ENCODE measurements at regions not wholly inside any gene's neighbourhood (a gene's known extent, or its start where the extent isn't known, plus 50 kb on each side); places are given as distances from the start of the nearest gene placed in this dataset.
A peak's percentile ranks its signal among the peaks of the same experiment; 100 is the strongest.

DNA sequence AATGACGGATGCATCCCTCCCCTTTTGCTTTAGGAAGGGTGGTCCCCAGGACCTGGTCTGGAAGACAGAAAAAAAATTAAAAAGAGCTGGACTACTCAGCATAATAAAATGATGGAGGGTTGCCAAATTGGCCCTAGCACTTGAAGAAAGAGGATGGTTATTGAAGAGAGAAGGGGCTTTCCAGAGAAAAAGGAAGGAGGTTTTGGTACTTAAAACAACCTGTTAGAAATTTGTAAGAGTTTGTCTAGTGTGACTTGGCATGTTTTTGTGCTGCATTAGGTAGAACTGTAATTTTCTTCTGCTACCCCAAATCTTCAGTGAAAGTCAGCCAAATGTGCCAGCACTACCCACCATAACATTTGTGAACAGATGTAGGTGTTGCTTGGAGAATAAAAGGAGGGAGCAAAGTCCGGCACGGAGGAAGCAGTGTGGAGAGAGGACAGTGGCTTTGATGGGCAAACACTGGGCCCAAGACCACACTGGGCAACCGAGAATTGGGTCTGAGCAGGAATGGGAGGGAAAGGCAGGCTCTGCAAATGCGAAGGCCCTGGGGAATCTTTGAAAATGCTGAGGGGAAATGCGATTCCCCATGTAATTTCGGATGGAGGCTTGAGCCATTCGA lies 160.9 kb downstream of the QRSL1 start:
- Histone ChIP-seq H3K9ac (ENCODE audit: low read length) (no peak overlapping the region), H3K4me2 (ENCODE audit: low read length) (peak overlapping the region; percentile 9; the same call in 1 of the 2 replicates), H3K79me2 (ENCODE audit: low read length) (no peaks in the 10 kb centered on the region), H3K9me3 (ENCODE audit: insufficient read depth, low read length) (no peaks in the 10 kb centered on the region), H3K27ac (ENCODE audit: low read length) (no peak overlapping the region), H4K20me1 (ENCODE audit: insufficient read depth, low read length) (no peaks in the 10 kb centered on the region), H3K4me1 (ENCODE audit: low read length) (peaks cover 9% of the 10 kb centered on the region), H3K27me3 (ENCODE audit: low read depth, low read length) (no peaks in the 10 kb centered on the region), H2AFZ (ENCODE audit: low read depth, low read length) (no peak overlapping the region), H3K4me3 (ENCODE audit: low read length) (no peak overlapping the region), H3K36me3 (replicated peaks; ENCODE audit: low read depth, low read length) (no peaks in the 10 kb centered on the region)
- no peak for TF ChIP-seq EZH2phosphoT487 (IDR thresholded peaks at IDR 0.05; ENCODE audit: low read depth)
- TF ChIP-seq, protein P1, sequence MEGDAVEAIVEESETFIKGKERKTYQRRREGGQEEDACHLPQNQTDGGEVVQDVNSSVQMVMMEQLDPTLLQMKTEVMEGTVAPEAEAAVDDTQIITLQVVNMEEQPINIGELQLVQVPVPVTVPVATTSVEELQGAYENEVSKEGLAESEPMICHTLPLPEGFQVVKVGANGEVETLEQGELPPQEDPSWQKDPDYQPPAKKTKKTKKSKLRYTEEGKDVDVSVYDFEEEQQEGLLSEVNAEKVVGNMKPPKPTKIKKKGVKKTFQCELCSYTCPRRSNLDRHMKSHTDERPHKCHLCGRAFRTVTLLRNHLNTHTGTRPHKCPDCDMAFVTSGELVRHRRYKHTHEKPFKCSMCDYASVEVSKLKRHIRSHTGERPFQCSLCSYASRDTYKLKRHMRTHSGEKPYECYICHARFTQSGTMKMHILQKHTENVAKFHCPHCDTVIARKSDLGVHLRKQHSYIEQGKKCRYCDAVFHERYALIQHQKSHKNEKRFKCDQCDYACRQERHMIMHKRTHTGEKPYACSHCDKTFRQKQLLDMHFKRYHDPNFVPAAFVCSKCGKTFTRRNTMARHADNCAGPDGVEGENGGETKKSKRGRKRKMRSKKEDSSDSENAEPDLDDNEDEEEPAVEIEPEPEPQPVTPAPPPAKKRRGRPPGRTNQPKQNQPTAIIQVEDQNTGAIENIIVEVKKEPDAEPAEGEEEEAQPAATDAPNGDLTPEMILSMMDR (IDR thresholded peaks at IDR 0.05; ENCODE audit: low read depth, low read length) = no peak

DNA sequence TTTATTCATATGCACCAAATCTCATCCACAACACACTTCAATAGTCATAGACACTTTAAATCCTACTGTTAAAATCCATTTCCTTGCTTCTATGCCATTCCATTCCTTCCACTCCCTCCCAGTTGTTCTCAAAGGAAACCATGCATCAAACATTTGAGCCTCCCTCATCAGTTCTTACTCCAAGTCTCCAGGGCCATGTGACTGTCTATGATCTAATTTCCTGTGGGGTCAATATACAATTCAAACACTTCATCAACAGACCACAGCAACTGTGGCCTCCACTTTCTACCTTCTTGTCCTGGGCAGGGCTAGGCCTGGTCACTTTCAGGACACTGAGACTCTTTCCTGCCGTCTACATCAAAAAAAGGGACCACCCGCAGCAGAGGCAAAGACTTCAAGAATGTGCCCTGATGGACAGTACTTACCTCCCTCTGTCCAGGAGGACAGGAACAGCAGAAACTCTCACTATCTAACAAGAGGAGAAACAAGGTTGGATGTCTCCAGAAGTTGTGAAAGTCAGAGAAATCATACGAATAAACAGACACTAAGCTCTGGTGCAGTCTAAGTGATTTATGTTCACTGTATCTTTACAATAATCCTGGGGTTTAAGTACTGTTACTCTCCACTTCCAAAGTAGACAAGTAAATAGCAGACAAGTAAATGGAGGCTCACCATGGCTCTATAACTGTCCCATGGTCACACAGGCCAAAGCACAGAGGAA lies 160.2 kb downstream of the QRSL1 start:
- Histone ChIP-seq H3K4me1 (ENCODE audit: low read length) (peaks cover 9% of the 10 kb centered on the region), H3K36me3 (replicated peaks; ENCODE audit: low read depth, low read length) (no peaks in the 10 kb centered on the region)
- TF ChIP-seq EZH2phosphoT487 (IDR thresholded peaks at IDR 0.05; ENCODE audit: low read depth) = no peak
- TF ChIP-seq, protein P1 (IDR thresholded peaks at IDR 0.05; ENCODE audit: low read depth, low read length) = no peak

DNA sequence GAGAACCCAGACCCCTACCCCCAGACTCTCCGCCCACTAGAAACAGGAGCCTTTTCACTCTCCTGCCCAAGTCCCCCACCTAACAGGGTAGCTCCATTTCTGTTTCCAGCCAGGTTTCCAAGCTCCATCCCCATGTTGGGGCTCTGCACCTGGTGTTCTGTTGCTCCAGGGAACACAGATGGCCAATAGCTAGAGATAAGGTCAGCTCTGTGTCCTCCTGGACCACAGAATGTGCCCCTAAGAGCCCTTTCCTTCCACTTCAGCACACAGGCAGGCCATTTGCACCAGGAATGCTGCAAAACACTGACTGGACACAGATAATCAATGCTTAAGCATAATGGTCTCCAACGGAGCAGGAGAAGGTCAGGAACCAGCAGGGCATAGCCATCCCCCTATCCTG lies 159.4 kb downstream of the QRSL1 start:
- no peak overlapping the region for H3K27ac ChIP-seq (ENCODE audit: low read length)

More for the DNA sequence above, 160.2 kb downstream of the QRSL1 start:
- H2AFZ ChIP-seq (ENCODE audit: low read depth, low read length) = no peak overlapping the region
- no peak overlapping the region for H3K4me3 ChIP-seq (ENCODE audit: low read length)
- no peak overlapping the region for H3K9ac ChIP-seq (ENCODE audit: low read length)
- no peak overlapping the region for H3K27ac ChIP-seq (ENCODE audit: low read length)
- no peaks in the 10 kb centered on the region for H3K27me3 ChIP-seq (ENCODE audit: low read depth, low read length)
- no peaks in the 10 kb centered on the region for H3K9me3 ChIP-seq (ENCODE audit: insufficient read depth, low read length)
- no peaks in the 10 kb centered on the region for H4K20me1 ChIP-seq (ENCODE audit: insufficient read depth, low read length)
- no peaks in the 10 kb centered on the region for H3K79me2 ChIP-seq (ENCODE audit: low read length)
- H3K4me2 ChIP-seq (ENCODE audit: low read length) = peak overlapping the region; percentile 9; the same call in 1 of the 2 replicates

DNA sequence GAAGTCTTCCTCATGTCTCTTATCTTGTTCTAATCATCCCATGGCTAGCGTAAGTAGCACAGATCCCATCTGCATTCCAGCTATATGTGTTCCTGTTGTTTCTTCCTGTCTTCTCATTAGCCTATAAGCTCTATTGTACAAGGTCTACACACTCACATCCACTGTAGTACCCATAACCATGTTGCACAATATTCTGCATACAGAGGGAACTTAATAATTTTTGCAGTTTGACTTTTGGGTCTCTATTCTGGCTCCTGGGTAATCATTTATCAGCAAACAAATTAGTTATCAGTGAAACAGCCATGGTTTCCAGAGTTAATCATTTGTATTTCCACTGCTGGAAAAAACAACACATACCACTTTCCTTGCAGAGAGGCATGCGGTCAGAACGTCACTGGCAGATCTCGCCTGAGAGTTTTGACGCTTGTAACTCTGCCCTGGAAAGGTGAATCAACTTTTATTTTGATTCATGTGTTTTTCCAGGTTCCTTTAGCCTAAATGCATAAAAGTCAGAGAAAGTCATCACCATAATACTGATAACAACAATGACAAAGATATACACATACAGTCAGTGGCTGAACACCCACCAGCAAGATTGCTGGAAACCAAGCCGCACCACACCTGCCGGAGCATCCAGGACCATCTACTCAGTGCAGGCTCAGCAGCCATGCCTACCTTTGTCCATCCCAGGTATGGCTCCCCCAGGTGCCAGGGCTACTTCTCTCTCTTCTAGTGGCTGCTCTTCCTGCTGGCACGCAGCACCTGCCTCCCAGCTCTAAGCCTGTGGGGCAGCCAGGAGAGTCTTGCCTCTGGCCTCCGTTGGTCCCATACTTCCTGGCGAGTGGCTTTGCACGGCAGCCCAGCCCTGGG lies 158.2 kb downstream of the QRSL1 start:
- H3K27ac ChIP-seq (ENCODE audit: low read length) = no peak overlapping the region
- no peak overlapping the region for H3K4me2 ChIP-seq (ENCODE audit: low read length)
- H3K4me3 ChIP-seq (ENCODE audit: low read length) = no peak overlapping the region
- H3K27me3 ChIP-seq (ENCODE audit: low read depth, low read length) = no peaks in the 10 kb centered on the region
- no peaks in the 10 kb centered on the region for H3K9me3 ChIP-seq (ENCODE audit: insufficient read depth, low read length)
- H3K4me1 ChIP-seq (ENCODE audit: low read length) = peaks cover 9% of the 10 kb centered on the region
- no peaks in the 10 kb centered on the region for H3K79me2 ChIP-seq (ENCODE audit: low read length)
- no peak overlapping the region for H2AFZ ChIP-seq (ENCODE audit: low read depth, low read length)
- TF ChIP-seq, protein P1 (IDR thresholded peaks at IDR 0.05; ENCODE audit: low read depth, low read length) = no peak
- TF ChIP-seq EZH2phosphoT487 (IDR thresholded peaks at IDR 0.05; ENCODE audit: low read depth) = no peak
- no peaks in the 10 kb centered on the region for H3K36me3 ChIP-seq (replicated peaks; ENCODE audit: low read depth, low read length)
- no peaks in the 10 kb centered on the region for H4K20me1 ChIP-seq (ENCODE audit: insufficient read depth, low read length)
- H3K9ac ChIP-seq (ENCODE audit: low read length) = no peak overlapping the region

More for the DNA sequence above, 159.4 kb downstream of the QRSL1 start:
- Histone ChIP-seq H3K4me2 (ENCODE audit: low read length) (no peak overlapping the region), H3K4me1 (ENCODE audit: low read length) (peaks cover 9% of the 10 kb centered on the region), H3K36me3 (replicated peaks; ENCODE audit: low read depth, low read length) (no peaks in the 10 kb centered on the region), H3K9me3 (ENCODE audit: insufficient read depth, low read length) (no peaks in the 10 kb centered on the region), H2AFZ (ENCODE audit: low read depth, low read length) (no peak overlapping the region), H3K9ac (ENCODE audit: low read length) (no peak overlapping the region), H3K4me3 (ENCODE audit: low read length) (no peak overlapping the region), H4K20me1 (ENCODE audit: insufficient read depth, low read length) (no peaks in the 10 kb centered on the region), H3K27me3 (ENCODE audit: low read depth, low read length) (no peaks in the 10 kb centered on the region), H3K79me2 (ENCODE audit: low read length) (no peaks in the 10 kb centered on the region)
- no peak for TF ChIP-seq EZH2phosphoT487 (IDR thresholded peaks at IDR 0.05; ENCODE audit: low read depth)
